PC-9 (cell line): ENCODE measurements at regions not wholly inside any gene's neighbourhood (a gene's known extent, or its start where the extent isn't known, plus 50 kb on each side); places are given as distances from the start of the nearest gene placed in this dataset.

Experiments
- BruUV-seq: library from RNA; stranded (reverse); fragments of 400-500 nt; replicated peaks from 2 replicates; lab custom pipeline; 2021; lab: Mats Ljungman, UMichigan
- CTCF ChIA-PET: fragments of 300-600 bp; sonication (Branson Sonifier 250); formaldehyde crosslinking; loops from one replicate; lab custom pipeline; 2022; ENCODE audit warnings: antibody characterized with exemption; lab: Charles Lee
- POLR2A ChIA-PET: fragments of 300-600 bp; sonication (Branson Sonifier 250); formaldehyde crosslinking; loops from one replicate; lab custom pipeline; 2022; ENCODE audit warnings: antibody characterized with exemption; ENCODE audit not compliant: unreplicated experiment; lab: Charles Lee
- DNase-seq, 2 experiments: peaks; one replicate each; pipeline versions ENCODE4 v3.0.0 to v3.0.0-alpha.2; 2015 to 2022; ENCODE audit warnings: mixed read lengths in 1 of 2
- H2AFZ ChIP-seq: fragments of 200-600 bp; sonication (generic); 2 replicates; pipeline ENCODE4 v1.8.1; 2017; ENCODE audit warnings: antibody characterized with exemption
- H3F3A ChIP-seq: fragments of 200-600 bp; sonication (generic); 2 replicates; pipeline ENCODE4 v1.8.1; 2017; ENCODE audit warnings: antibody characterized with exemption, mild to moderate bottlenecking, low read depth; ENCODE audit not compliant: insufficient read depth
- H3K27ac ChIP-seq: fragments of 200-600 bp; sonication (generic); 2 replicates; pipeline ENCODE4 v1.6.1; 2016; ENCODE audit warnings: mixed run types
- H3K27me3 ChIP-seq: fragments of 200-600 bp; sonication (generic); 2 replicates; pipeline ENCODE4 v1.6.1; 2016; ENCODE audit warnings: low read depth, mixed run types; ENCODE audit not compliant: insufficient read depth
- H3K36me3 ChIP-seq: fragments of 200-600 bp; sonication (generic); 2 replicates; pipeline ENCODE4 v1.6.1; 2016; ENCODE audit warnings: low read depth, mixed run types
- H3K4me1 ChIP-seq: fragments of 200-600 bp; sonication (generic); replicated peaks from 2 replicates; pipeline ENCODE4 v1.6.1; 2016; ENCODE audit warnings: mixed run types; ENCODE audit not compliant: insufficient read depth
- H3K4me2 ChIP-seq: fragments of 200-600 bp; sonication (generic); 2 replicates; pipeline ENCODE4 v1.6.1; 2017; ENCODE audit warnings: mixed run types
- H3K4me3 ChIP-seq: fragments of 200-600 bp; sonication (generic); 2 replicates; pipeline ENCODE4 v1.6.1; 2016; ENCODE audit warnings: mixed run types
- H3K79me2 ChIP-seq: fragments of 200-600 bp; sonication (generic); 2 replicates; pipeline ENCODE4 v1.6.1; 2017; ENCODE audit warnings: low read depth, mixed run types
- H3K9me2 ChIP-seq: fragments of 200-600 bp; sonication (generic); 2 replicates; pipeline ENCODE4 v1.8.1; 2017; ENCODE audit warnings: mild to moderate bottlenecking; ENCODE audit not compliant: insufficient read depth
- H3K9me3 ChIP-seq: fragments of 200-600 bp; sonication (generic); 2 replicates; pipeline ENCODE4 v1.8.1; 2016; ENCODE audit warnings: low read depth; ENCODE audit not compliant: insufficient read depth
- H4K20me1 ChIP-seq: fragments of 200-600 bp; sonication (generic); 2 replicates; pipeline ENCODE4 v1.8.1; 2017; ENCODE audit not compliant: insufficient read depth
- CTCF ChIP-seq: fragments of 200-600 bp; sonication (generic); conservative IDR thresholded peaks from 2 replicates; pipeline ENCODE4 v1.6.1; 2017; ENCODE audit warnings: mixed run types, antibody characterized with exemption, mild to moderate bottlenecking, moderate library complexity
- EZH2 ChIP-seq: fragments of 200-600 bp; sonication (generic); IDR thresholded peaks from 2 replicates; pipeline ENCODE4 v1.8.0; 2017; ENCODE audit warnings: antibody characterized with exemption, low read depth
- intact Hi-C: fragments of 100-400 bp; cut with micrococcal nuclease; formaldehyde crosslinking; loops from one replicate; pipeline ENCODE4 v1.10.0; 2022; ENCODE audit not compliant: unreplicated experiment

- BruUV-seq: no TSS peak
- Histone ChIP-seq H3K36me3 (no peaks in the 10 kb centered on the region), H3K4me2 (no peak overlapping the region), H4K20me1 (no peaks in the 10 kb centered on the region), H3K27ac (no peak overlapping the region), H3F3A (no peaks in the 10 kb centered on the region), H3K27me3 (no peaks in the 10 kb centered on the region), H3K9me3 (no peaks in the 10 kb centered on the region), H3K79me2 (no peaks in the 10 kb centered on the region), H3K4me1 (no peaks in the 10 kb centered on the region), H2AFZ (no peak overlapping the region), H3K4me3 (no peak overlapping the region), H3K9me2 (no peaks in the 10 kb centered on the region)
- intact Hi-C loops: no loop called here
- TF ChIP-seq CTCF (no peak), EZH2 (no peak)
- ChIA-PET CTCF (no interaction called here), POLR2A (interaction anchor here (0.6 kb wide), 1 partner anchor 87 kb away, joined by 3 read pairs; no protein-coding TSS in a partner anchor)
- DNase-seq: no peak
Observed at GRCh38 chr11:28877340-28877739, 769.2 kb downstream of the METTL15 start.

DNA sequence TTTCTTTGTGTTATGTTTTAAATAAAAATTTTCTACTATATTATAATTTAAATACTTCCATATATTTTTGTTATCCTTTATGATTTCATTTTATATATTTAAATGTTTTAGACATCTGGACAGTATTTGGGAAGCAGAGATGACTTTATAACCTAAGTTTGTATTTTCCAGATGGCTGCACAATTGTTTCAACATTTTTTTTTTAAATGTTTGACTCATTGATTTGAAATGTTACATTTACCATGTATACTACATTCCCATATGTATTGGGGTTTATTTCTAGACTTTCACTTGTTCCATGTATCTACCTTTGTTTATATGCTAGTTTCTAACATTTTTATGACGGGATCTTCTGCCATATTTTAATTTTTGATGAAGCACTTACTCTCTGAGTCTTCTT lies 766.5 kb downstream of the METTL15 start:
- Histone ChIP-seq H3K9me2 (no peaks in the 10 kb centered on the region), H2AFZ (no peak overlapping the region), H3K27ac (no peak overlapping the region), H4K20me1 (no peaks in the 10 kb centered on the region), H3K36me3 (no peaks in the 10 kb centered on the region), H3K27me3 (no peaks in the 10 kb centered on the region), H3K79me2 (no peaks in the 10 kb centered on the region), H3K4me3 (no peak overlapping the region), H3K4me2 (no peak overlapping the region), H3F3A (no peaks in the 10 kb centered on the region), H3K9me3 (no peaks in the 10 kb centered on the region), H3K4me1 (no peaks in the 10 kb centered on the region)
- TF ChIP-seq EZH2 (no peak), CTCF (no peak)
- ChIA-PET POLR2A (no interaction called here), CTCF (no interaction called here)
- BruUV-seq: no TSS peak
- intact Hi-C loops: no loop called here
- DNase-seq: no peak

GRCh38 chr11:28871090-28871489 lies 762.9 kb downstream of the METTL15 start:
- H3K9me3 ChIP-seq: no peaks in the 10 kb centered on the region
- intact Hi-C loops: no loop called here
- no peak overlapping the region for H3K27ac ChIP-seq
- H3K9me2 ChIP-seq: no peaks in the 10 kb centered on the region
- H3K79me2 ChIP-seq: no peaks in the 10 kb centered on the region
- no peaks in the 10 kb centered on the region for H4K20me1 ChIP-seq
- POLR2A ChIA-PET: interaction anchor here (0.7 kb wide), 1 partner anchor 36 kb away, joined by 4 read pairs; no protein-coding TSS in a partner anchor
- no peaks in the 10 kb centered on the region for H3K27me3 ChIP-seq
- no peak for TF ChIP-seq EZH2
- TF ChIP-seq CTCF: no peak
- no peaks in the 10 kb centered on the region for H3K4me1 ChIP-seq
- BruUV-seq: no TSS peak
- no peaks in the 10 kb centered on the region for H3F3A ChIP-seq
- no peaks in the 10 kb centered on the region for H3K36me3 ChIP-seq
- H2AFZ ChIP-seq: no peak overlapping the region
- DNase-seq: no peak
- H3K4me2 ChIP-seq: no peak overlapping the region
- no peak overlapping the region for H3K4me3 ChIP-seq
- CTCF ChIA-PET: no interaction called here
